Right lobe of liver (tissue), 6 donors: ENCODE measurements at regions not wholly inside any gene's neighbourhood (a gene's known extent, or its start where the extent isn't known, plus 50 kb on each side); places are given as distances from the start of the nearest gene placed in this dataset.
"Not testable (repeated sequence)": the region's sequence is repeated elsewhere in the genome, so short reads cannot be mapped to it uniquely, and the experiment has no call there.

Experiments
- ATAC-seq, 4 donors: fragments of 200-7000 bp; cut with Tn5 transposase; one replicate each; pipeline ENCODE4 v1.9.1; 2020; ENCODE audit warnings: mild to moderate bottlenecking in 4 of 4, moderate library complexity in 4 of 4
- DNase-seq, 3 donors: peaks; one replicate each; pipeline ENCODE4 v3.0.0-alpha.2; 2020
- H3K27ac ChIP-seq, 3 donors: fragments of 200-600 bp; one replicate each; pipeline ENCODE4 v1.8.0; 2022
- H3K27me3 ChIP-seq, 2 donors: fragments of 200-600 bp; one replicate each; pipeline ENCODE4 v1.8.0; 2022
- H3K36me3 ChIP-seq, 4 donors: fragments of 200-600 bp; sonication (generic) in 1 of 4; one replicate each; pipeline versions ENCODE4 v1.5.1 to v1.8.0; 2017 to 2022; ENCODE audit warnings: control low read depth in 1 of 4
- H3K4me1 ChIP-seq, 4 donors: fragments of 200-600 bp; sonication (generic) in 1 of 4; one replicate each; pipeline versions ENCODE4 v1.5.1 to v1.8.0; 2017 to 2022; ENCODE audit warnings: control low read depth in 1 of 4
- H3K4me3 ChIP-seq, 3 donors: fragments of 200-600 bp; one replicate each; pipeline ENCODE4 v1.8.0; 2022
- H3K9me3 ChIP-seq, 4 donors: fragments of 200-600 bp; sonication (generic) in 1 of 4; one replicate each; pipeline versions ENCODE4 v1.5.1 to v1.8.0; 2017 to 2022; ENCODE audit warnings: control low read depth in 1 of 4
- POLR2A ChIP-seq: fragments of 450-650 bp; IDR thresholded peaks from one replicate; pipeline ENCODE4 v1.6.1; 2017; ENCODE audit warnings: antibody characterized with exemption, mild to moderate bottlenecking
- WGBS: methylation state at CpG from one replicate; pipeline ENCODE4 v1.1.6; 2018; ENCODE audit warnings: low coverage, low lambda C conversion rate; ENCODE audit not compliant: insufficient coverage; ENCODE audit errors: missing lambda C conversion rate; 5-methylcytosine and 5-hydroxymethylcytosine counted together
- intact Hi-C, 2 donors: fragments of 100-400 bp; cut with DNase I; formaldehyde crosslinking; loops; one replicate each; pipeline versions ENCODE4 v1.11.2 to v1.14.1; 2022
- TF ChIP-seq, protein P1 (sequence below), 4 donors: fragments of 200-600 bp in 3 of 4; fragments of 450-650 bp in 1 of 4; IDR thresholded peaks; one replicate each; pipeline versions ENCODE4 v1.5.1 to v1.8.0; 2016 to 2022; ENCODE audit warnings: antibody characterized with exemption in 4 of 4, mild to moderate bottlenecking in 2 of 4
- donor health status: DM: no; HTN: yes; CAD: no.
- donor health status: DM: no; HTN: no; CAD: no.
- donor health status: DM: no; HTN: no; CAD: no.
- donor health status: DM: no; HTN: yes; CAD: no.
- donor health status: DM: no; HTN: yes; CAD: no.

DNA sequence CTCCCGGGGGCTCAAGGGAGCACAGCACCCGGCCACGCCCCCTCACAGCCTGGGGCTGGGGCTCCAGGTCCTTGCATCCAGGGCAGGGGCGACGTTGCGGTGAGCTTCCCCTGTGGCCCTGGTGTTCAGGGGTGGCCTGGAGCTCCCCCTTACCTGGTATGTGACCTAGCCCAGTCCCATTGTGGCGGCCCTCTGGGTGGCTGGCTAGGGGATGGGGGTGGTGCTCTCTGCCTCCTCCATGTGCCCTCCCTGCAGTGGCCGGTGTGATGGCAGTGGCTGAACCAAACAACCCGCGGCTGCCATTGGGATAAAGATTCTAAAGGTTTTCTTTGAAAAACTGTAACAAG is 288.3 kb downstream of the RDH14 start:
- WGBS = 90% methylated on average over 2 of the region's 10 CpGs
- DNase-seq = no peak
- intact Hi-C loops = no loop called here

DNA sequence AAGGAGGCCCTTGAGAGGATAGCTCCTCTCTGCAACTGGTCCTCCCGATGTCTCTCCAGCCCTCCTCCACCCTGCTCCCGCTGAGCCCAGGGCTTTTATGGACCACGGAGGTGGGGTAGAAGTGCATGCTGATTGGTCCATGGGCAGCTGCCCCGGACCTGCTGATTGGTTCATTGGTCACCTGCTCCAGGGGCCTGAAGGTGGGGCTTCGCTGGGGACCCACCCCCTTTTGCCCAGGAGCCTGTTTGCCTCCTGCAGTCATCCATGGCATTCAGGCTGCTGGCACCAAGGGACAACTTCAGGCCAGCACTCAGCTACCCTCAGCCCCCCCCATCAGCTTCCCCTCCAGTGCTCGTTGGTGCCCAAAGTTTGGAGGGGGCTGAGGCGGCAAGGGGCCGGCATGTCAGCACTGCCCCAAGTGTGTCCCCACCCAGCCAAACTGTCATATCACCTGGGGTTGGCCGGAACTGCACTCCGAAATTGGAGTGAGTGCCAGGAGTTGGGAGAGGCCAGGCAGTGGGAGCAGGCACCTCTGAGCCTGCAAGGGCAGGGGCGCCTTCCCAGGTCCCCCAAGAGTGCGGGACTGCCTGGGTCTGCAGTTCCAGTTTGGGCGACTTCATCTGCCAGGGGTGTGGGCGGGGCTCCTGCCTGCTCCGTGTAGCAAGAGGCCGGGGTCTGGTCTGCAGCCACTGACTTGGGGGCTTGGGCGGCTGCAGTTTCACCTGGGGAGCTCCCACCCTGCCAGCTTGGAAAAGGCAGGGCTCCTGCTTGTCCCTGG is 288.9 kb downstream of the RDH14 start:
- Histone ChIP-seq H3K9me3 (no peaks in the 10 kb centered on the region), H3K27me3 (no peaks in the 10 kb centered on the region), H3K27ac (no peak overlapping the region), H3K4me3 (no peak overlapping the region), H3K4me1 (no peaks in the 10 kb centered on the region), H3K36me3 (no peaks in the 10 kb centered on the region)
- WGBS = 60% methylated on average over 1 of the region's 17 CpGs
- TF ChIP-seq POLR2A = no peak
- TF ChIP-seq, protein P1, sequence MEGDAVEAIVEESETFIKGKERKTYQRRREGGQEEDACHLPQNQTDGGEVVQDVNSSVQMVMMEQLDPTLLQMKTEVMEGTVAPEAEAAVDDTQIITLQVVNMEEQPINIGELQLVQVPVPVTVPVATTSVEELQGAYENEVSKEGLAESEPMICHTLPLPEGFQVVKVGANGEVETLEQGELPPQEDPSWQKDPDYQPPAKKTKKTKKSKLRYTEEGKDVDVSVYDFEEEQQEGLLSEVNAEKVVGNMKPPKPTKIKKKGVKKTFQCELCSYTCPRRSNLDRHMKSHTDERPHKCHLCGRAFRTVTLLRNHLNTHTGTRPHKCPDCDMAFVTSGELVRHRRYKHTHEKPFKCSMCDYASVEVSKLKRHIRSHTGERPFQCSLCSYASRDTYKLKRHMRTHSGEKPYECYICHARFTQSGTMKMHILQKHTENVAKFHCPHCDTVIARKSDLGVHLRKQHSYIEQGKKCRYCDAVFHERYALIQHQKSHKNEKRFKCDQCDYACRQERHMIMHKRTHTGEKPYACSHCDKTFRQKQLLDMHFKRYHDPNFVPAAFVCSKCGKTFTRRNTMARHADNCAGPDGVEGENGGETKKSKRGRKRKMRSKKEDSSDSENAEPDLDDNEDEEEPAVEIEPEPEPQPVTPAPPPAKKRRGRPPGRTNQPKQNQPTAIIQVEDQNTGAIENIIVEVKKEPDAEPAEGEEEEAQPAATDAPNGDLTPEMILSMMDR (IDR thresholded peaks at IDR 0.05) = no peak
- intact Hi-C loops = no loop called here
- peak in 1 of 4 donors; percentile 25 for ATAC-seq
- no peak for DNase-seq

More for the DNA sequence above, 288.3 kb downstream of the RDH14 start:
- no peak overlapping the region for H3K4me3 ChIP-seq
- TF ChIP-seq POLR2A = no peak
- TF ChIP-seq, protein P1 (IDR thresholded peaks at IDR 0.05) = no peak
- no peak overlapping the region for H3K27ac ChIP-seq
- H3K4me1 ChIP-seq = no peaks in the 10 kb centered on the region
- no peaks in the 10 kb centered on the region for H3K9me3 ChIP-seq
- H3K27me3 ChIP-seq = no peaks in the 10 kb centered on the region
- ATAC-seq = peak in 1 of 4 donors; percentile 18
- no peaks in the 10 kb centered on the region for H3K36me3 ChIP-seq

DNA sequence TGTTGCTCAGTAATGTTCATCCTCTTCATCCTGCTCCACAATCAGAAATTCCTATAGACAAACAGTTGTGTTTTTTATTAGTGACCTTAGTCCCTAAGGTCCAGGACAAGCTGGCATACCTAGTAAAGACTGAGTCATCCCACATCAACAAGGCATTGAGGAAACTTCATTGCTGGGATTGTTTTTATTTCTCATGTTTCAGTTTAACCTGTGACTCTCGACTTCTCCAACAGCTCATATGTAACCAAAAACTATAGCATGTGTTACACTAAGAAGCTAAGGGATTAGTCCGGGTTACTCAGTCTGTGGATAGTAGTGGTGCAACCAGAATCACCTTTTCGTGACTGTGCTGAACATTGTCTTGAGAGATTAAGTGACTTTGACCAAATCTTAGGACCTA is 292.1 kb downstream of the RDH14 start:
- peak in 1 of 4 donors; percentile 29 for ATAC-seq

DNA sequence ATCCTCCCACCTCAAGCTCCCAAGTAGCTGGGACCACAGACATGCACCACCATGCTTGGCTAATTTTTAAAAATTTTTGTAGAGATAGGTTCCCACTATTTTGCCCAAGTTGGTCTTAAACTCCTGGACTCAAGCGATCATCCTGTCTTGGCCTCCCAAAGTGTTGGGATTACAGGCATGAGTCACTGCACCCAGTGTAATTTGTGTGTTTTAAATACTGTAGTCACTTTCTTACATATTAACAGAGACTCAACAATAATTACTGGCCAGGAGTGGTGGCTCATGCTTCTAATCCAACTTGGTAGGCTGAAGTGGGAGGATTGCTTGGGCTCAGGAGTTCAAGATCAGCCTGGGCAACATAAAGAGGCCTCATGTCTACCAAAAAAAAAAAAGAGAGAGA is 293.0 kb downstream of the RDH14 start:
- ATAC-seq = no peak
- WGBS = 92% methylated on average over 1 of the region's 1 CpG
- TF ChIP-seq, protein P1 (IDR thresholded peaks at IDR 0.05) = no peak
- TF ChIP-seq POLR2A = no peak
- intact Hi-C loops = no loop called here
- Histone ChIP-seq H3K27me3 (no peaks in the 10 kb centered on the region), H3K27ac (no peak overlapping the region), H3K9me3 (no peaks in the 10 kb centered on the region), H3K4me1 (no peaks in the 10 kb centered on the region), H3K4me3 (no peak overlapping the region), H3K36me3 (no peaks in the 10 kb centered on the region)
- no peak for DNase-seq

More for the DNA sequence above, 292.1 kb downstream of the RDH14 start:
- no peaks in the 10 kb centered on the region for H3K9me3 ChIP-seq
- H3K4me3 ChIP-seq = no peak overlapping the region
- no peak for DNase-seq
- H3K36me3 ChIP-seq = no peaks in the 10 kb centered on the region
- H3K27me3 ChIP-seq = no peaks in the 10 kb centered on the region
- intact Hi-C loops = no loop called here
- no peaks in the 10 kb centered on the region for H3K4me1 ChIP-seq
- H3K27ac ChIP-seq = no peak overlapping the region
- TF ChIP-seq, protein P1 (IDR thresholded peaks at IDR 0.05) = no peak
- TF ChIP-seq POLR2A = no peak
- WGBS = 42% methylated on average over 3 of the region's 3 CpGs

DNA sequence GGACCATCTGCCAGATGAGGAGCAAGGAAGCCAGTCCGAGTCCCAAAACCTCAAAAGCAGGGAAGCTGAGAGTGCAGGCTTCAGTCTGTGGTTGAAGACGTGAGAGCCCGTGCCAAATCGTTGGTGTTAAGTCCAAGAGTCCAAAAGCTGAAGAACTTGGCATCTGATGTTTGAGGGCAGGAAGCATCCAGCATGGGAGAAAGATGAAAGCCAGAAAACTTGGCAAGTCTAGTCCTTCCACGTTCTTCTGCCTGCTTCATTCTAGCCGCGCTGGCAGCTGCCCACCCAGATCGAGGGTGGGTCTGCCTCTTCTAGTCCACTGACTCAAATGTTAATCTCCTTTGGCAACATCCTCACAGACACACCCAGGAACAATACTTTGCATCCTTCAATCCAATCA is 293.8 kb downstream of the RDH14 start:
- H3K4me1 ChIP-seq, intact Hi-C loops, H3K4me3 ChIP-seq, DNase-seq, H3K27ac ChIP-seq, H3K9me3 ChIP-seq, H3K36me3 ChIP-seq, H3K27me3 ChIP-seq, ATAC-seq: not testable (repeated sequence)
- 36% methylated on average over 5 of the region's 8 CpGs for WGBS
